ENCODE measurements at regions not wholly inside any gene's neighbourhood (a gene's known extent, or its start where the extent isn't known, plus 50 kb on each side); places are given as distances from the start of the nearest gene placed in this dataset.

- TF ChIP-seq CTCF (IDR thresholded peaks at IDR 0.05) (no peak), POLR2A (IDR thresholded peaks at IDR 0.05) (no peak)
Observed at GRCh38 chr5:23033864-23034263, 180.7 kb upstream of the CDH12 start.
